ENCODE measurements at regions not wholly inside any gene's neighbourhood (a gene's known extent, or its start where the extent isn't known, plus 50 kb on each side); places are given as distances from the start of the nearest gene placed in this dataset.

- TF ChIP-seq CTCF (IDR thresholded peaks at IDR 0.05): no peak
- TF ChIP-seq POLR2A (IDR thresholded peaks at IDR 0.05): no peak
Measured at GRCh38 chr13:106384516-106384915, 150.9 kb downstream of the EFNB2 start.
